ENCODE measurements at regions not wholly inside any gene's neighbourhood (a gene's known extent, or its start where the extent isn't known, plus 50 kb on each side); places are given as distances from the start of the nearest gene placed in this dataset.
"Not testable (repeated sequence)": the region's sequence is repeated elsewhere in the genome, so short reads cannot be mapped to it uniquely, and the experiment has no call there.

- DNase-seq (ENCODE audit: low spot score): no peak
Measured at GRCh38 chr2:187684174-187684573, 129.9 kb upstream of the TFPI start.

DNA sequence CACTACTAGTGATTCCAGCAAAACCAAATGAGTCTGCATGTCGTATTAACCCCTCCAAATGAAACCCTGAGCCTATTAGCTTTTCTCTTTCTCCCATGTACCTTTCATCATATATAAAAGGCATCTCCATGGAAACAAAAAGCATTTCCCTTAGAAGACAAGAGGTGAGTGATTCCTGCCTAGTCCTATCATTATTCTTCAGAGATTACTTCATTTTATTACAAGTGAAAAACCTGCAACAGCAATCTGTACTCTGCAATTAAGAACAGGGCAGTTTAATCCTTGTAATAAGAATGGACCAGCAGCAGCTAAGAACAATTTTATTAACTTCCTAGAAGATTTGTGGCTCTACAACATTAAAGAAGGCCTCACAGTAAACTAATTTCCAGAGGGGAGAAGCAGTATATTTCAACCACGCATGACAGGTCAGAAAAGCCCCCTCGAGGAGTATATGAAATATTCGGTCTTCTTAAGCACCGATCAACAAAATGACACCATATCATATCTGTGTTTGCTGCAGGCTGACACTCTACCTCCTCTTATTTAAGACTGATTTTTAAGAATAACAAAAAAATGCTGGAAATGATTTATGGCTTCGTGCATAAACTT, 132.3 kb upstream of the TFPI start:
- no peak for DNase-seq (ENCODE audit: low spot score)

DNA sequence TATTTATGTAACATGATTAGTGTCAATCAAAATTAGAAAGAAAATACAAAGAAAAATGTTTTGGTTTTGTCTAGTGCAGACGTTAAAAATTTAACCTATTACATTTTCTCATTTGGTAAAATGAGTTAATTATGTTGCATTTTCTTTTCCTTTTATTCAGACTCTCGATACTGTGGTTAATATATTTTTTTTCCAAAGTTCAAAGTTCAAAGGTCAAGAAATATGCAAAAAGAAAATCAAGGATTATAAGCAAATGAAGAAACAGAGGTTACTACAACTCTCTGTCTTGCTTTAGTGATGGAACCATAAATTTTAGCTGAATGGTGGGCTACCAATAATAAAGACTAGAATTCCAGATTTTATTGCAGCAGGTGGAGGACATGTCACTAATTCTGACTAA, 133.3 kb upstream of the TFPI start:
- no peak for DNase-seq (ENCODE audit: low spot score)

GRCh38 chr2:187689372-187689771, 135.1 kb upstream of the TFPI start:
- DNase-seq (ENCODE audit: low spot score): no peak

DNA sequence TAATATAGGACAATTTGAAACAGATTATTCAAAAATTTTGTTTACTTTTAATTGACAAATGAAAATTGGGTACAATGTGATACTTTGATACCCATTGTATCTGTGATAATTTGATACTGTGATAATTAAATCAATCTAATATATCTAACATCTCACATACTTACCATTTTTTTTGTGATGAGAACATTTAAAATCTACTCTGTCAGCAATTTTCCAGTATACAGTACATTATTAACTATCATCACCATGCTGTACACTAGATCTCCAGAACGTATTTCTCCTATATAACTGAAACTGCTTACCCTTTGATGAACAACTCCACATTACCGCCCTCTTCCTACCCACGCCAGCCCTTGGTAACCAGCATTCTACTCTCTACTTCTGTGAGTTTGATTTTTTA, 139.7 kb upstream of the TFPI start:
- no peak for DNase-seq (ENCODE audit: low spot score)

DNA sequence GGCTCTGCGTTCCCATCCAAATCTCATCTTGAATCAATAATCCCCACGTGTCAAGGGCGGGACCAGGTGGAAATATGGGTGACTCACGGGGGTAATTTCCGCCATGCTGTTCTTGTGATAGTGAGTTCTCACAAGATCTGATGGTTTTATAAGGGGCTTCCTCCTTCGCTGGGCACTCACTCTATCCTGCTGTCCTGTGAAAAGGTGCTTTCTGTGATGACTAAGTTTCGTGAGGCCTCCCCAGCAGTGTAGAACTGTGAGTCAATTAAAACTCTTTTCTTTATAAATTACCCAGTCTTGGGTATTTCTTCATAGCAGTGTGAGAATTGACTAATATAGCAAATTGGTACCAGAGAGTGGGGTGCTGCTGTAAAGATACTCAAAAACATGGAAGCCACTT, 142.4 kb upstream of the TFPI start:
- not testable (repeated sequence) for DNase-seq (ENCODE audit: low spot score)

DNA sequence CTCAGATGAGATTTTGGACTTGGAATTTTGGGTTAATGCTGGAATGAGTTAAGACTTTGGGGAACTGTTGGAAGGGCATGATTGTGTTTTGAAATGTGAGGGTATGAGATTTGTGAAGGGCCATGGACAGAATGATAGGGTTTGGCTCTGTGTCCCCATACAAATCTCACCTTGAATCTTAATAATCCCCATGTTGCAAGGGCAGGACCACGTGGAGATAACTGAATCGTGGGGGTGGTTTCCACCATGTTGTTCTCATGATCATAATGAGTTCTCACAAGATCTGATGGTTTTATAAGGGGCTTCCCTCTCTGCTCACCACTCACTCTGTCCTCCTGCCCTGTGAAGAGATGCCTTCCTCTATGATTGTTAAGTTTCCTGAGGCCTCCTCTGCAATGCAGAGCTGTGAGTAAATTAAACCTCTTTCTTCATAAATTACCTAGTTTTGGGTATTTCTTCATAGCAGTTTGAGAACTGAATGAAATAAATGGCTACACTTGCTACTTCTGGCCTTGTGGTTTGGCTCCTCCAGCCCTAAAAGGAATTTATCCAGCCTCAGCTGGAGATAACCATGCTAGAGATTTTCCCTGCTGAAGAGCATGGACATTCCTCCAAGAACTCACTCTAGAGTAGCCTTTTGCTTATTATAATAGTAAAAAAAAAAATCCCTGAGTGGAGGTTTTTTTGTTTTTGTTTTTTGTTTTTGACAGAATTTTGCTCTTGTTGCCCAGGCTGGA, 144.3 kb upstream of the TFPI start:
- DNase-seq (ENCODE audit: low spot score): no peak

- DNase-seq (ENCODE audit: low spot score): no peak
Measured at GRCh38 chr2:187702157-187702556, 147.9 kb upstream of the TFPI start.

- DNase-seq (ENCODE audit: low spot score): no peak
Measured at GRCh38 chr2:187708272-187708671, 154.0 kb upstream of the TFPI start.

DNA sequence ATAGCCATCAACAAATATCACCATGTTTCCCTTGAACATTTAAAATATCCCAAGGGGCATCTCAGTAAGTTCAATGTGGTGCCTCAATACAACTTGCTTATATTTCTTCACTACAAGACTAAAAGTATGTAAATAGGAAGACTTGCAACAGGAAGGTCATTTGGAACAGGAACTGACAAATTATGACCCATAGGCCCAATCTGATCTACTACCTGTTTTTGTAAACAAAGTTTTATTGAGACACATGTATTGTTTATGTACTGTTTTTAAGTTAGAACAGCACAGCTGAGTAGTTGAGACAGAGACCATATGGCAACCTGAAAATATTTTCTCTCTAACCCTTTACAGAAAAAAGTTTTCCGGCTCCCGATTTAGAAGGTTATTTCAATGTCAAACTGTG, 154.8 kb upstream of the TFPI start:
- DNase-seq (ENCODE audit: low spot score): no peak

- DNase-seq (ENCODE audit: low spot score): no peak
Measured at GRCh38 chr2:187710791-187711521, 156.7 kb upstream of the TFPI start.

DNA sequence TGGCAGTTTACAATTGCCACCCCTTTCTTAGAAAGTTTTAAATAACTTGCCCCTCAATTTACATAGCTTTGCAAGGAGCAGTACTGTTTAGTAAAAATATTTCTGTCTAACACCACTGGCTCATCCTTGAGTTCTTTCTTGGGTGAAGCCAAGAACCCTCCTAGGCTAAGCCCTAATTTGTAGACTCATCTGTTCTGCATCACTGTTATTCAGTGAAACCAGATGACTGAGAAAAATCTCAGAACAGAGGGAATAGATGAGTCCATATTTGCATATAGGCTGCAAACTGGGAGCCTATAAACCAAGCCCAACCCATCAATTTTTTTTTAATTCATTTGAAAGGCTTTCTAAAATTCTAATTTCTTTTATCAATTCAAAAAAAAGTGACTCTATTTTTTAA, 161.4 kb upstream of the TFPI start:
- no peak for DNase-seq (ENCODE audit: low spot score)

GRCh38 chr2:187716301-187716700, 162.1 kb upstream of the TFPI start:
- no peak for DNase-seq (ENCODE audit: low spot score)

DNA sequence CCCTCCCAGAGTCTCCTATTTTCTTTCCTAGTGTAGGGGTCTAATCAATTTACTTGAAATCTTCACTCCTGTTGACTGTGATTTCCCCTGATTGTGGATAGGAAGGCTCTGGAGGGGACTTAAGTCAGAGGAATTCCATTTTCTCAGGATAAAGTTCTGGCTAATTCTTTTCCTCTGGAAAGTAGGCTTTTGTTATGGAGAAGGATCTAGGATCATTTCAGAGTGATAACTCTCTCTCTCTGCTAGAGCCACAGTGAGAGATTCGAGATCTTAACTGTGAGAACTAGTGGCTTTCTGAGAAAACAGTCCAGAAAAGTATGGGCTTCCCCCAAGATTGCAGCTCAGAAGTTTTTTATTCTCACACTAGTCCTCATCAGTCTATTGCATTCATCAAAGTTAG, 163.9 kb upstream of the TFPI start:
- DNase-seq (ENCODE audit: low spot score): no peak

- DNase-seq (ENCODE audit: low spot score): no peak
Measured at GRCh38 chr2:187719510-187719909, 165.3 kb upstream of the TFPI start.

- DNase-seq (ENCODE audit: low spot score): no peak
Measured at GRCh38 chr2:187748958-187749357, 194.7 kb upstream of the TFPI start.

- no peak for DNase-seq (ENCODE audit: low spot score)
Measured at GRCh38 chr2:187749804-187750431, 195.7 kb upstream of the TFPI start.

- DNase-seq (ENCODE audit: low spot score): no peak
Measured at GRCh38 chr2:187768995-187769394, 214.8 kb upstream of the TFPI start.

DNA sequence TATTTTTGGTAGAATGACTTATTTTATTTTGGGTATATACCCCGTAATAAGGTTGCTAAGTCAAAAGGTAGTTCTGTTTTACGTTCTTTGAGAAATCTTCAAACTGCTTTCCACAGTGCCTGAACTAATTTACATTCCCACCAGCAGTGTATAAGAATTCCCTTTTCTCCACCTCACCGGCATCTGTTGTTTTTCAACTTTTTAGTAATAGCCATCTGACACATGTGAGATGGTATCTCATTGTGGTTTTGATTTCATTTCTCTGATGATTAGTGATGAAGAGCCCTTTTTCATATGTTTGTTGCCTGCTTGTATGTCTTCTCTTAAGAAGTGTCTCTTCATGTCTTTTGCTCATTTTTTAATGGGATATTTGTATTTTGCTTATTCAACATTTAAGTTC, 215.2 kb upstream of the TFPI start:
- no peak for DNase-seq (ENCODE audit: low spot score)

DNA sequence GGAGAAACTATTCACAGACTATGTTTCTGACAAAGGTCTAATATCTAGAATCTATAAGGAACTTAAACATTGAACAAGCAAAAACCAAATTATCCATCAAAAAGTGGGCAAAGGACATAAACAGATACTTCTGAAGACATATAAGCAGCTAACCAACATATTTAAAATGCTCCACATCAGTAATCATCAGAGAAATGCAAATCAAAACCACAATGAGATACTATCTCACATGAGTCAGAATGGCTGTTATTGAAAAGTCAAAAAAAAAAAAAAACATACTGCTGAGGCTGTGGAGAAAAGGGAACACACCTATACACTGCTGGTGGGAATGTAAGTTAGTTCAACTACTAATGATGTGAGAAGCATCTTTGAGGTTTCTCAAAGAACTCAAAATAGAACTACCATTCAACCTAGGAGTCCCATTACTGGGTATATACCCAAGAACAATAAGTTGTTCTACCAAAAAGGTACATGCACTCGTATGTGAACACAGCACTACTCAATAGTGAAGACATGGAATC, 220.4 kb upstream of the TFPI start:
- DNase-seq (ENCODE audit: low spot score): no peak

GRCh38 chr2:187775196-187775595, 221.0 kb upstream of the TFPI start:
- DNase-seq (ENCODE audit: low spot score): no peak

DNA sequence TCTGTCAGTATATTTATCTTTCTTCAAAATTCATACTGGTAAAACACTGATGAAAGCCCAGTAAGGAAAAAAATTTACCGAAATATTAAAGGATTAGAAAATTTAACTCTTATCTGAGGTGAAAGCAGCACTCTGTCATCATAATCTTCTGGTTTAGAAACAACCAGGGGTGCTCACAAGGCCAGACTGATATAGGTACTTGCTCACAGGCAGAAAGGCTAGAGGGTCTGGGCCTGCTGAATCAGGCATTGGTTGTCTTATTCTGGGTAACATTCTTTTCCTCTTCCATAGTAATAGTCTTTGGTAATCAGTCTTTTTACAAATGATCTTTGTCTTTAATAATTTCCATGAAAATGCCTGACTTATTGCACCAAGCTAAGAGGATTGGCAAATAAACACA, 221.4 kb upstream of the TFPI start:
- no peak for DNase-seq (ENCODE audit: low spot score)

DNA sequence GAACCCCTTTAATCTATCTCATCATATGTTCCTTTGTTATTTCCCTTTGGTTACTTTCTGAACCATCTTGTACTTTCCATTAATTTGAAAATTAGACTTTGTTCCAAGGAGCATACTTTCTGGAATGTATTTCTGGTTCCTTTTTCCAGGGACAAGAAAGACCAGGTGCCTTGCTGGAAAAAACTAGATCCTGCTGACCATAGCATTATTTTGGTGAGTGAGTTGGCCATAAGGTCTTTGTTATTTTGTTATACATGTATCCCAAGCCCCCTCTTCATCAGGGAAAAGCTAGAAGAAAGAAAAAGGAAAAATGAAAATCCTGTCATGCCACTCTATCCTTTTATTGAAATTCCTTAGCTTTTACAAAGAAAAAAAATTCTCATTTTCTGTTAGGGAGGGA, 228.1 kb upstream of the TFPI start:
- no peak for DNase-seq (ENCODE audit: low spot score)
